BLaER1 treated with 17β-estradiol and CSF1 and Interleukin-3, amounts not matched to agents 10 nM and 100 nM (cell line): ENCODE measurements at regions not wholly inside any gene's neighbourhood (a gene's known extent, or its start where the extent isn't known, plus 50 kb on each side); places are given as distances from the start of the nearest gene placed in this dataset.
A peak's percentile ranks its signal among the peaks of the same experiment; 100 is the strongest.

Experiments
- H3K27ac ChIP-seq, 11 experiments: shearing (Covaris generic); formaldehyde crosslinking; 2 replicates each; pipeline ENCODE4 v1.8.1; 2022
- H3K27me3 ChIP-seq, 11 experiments: shearing (Covaris generic); formaldehyde crosslinking; 2 replicates each; pipeline ENCODE4 v1.8.1; 2022
- H3K36me3 ChIP-seq, 11 experiments: shearing (Covaris generic); formaldehyde crosslinking; 2 replicates each; pipeline ENCODE4 v1.8.1; 2022
- H3K4me1 ChIP-seq, 10 experiments: shearing (Covaris generic); formaldehyde crosslinking; 2 replicates each; pipeline ENCODE4 v1.8.1; 2022
- H3K4me2 ChIP-seq, 11 experiments: shearing (Covaris generic); formaldehyde crosslinking; 2 replicates each; pipeline ENCODE4 v1.8.1; 2022
- H3K4me3 ChIP-seq, 10 experiments: shearing (Covaris generic); formaldehyde crosslinking; 2 replicates each; pipeline ENCODE4 v1.8.1; 2022
- H3K9ac ChIP-seq, 11 experiments: shearing (Covaris generic); formaldehyde crosslinking; 2 replicates each; pipeline ENCODE4 v1.8.1; 2022
- H3K9me3 ChIP-seq, 11 experiments: shearing (Covaris generic); formaldehyde crosslinking; replicated peaks in 1 of 11; 2 replicates each; pipeline ENCODE4 v1.8.1; 2022
- H4K20me1 ChIP-seq, 11 experiments: shearing (Covaris generic); formaldehyde crosslinking; 2 replicates each; pipeline ENCODE4 v1.8.1; 2022
- Cebpa-rat ChIP-seq, 11 experiments: shearing (Covaris generic); IDR thresholded peaks; 2 replicates each; pipeline ENCODE4 v1.8.1; 2022

DNA sequence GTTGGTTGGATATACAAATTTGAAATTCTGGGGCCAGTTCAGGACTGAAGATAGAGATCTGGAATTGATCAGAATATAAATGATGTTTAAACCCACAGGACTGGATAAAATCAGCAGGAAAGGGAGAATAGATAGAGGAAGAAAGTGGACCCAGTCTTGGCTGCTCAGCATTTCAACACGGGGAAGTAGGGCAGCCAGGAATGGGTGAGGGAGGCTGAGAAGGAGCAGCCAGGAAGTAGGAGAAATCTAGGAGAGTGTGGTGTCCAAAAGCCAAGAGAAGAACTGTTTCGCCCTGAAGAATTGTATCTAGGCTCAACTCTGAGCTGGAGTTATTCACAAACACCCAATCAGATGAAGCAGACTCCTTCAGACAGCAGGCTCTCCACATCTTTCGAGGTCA, 197.9 kb downstream of the CDCA7 start:
- no peaks in the 10 kb centered on the region for H4K20me1 ChIP-seq
- H3K4me3 ChIP-seq = no peak overlapping the region
- H3K36me3 ChIP-seq = no peaks in the 10 kb centered on the region
- no peaks in the 10 kb centered on the region for H3K27me3 ChIP-seq
- no peak for TF ChIP-seq Cebpa-rat (IDR thresholded peaks at IDR 0.05)
- H3K4me2 ChIP-seq = peak overlapping the region in 3 of 11 experiments; percentile 16 to 70 (median 47); a peak in 5 of 22 replicates
- no peak overlapping the region for H3K27ac ChIP-seq
- H3K4me1 ChIP-seq = peaks cover 0 to 27% (median 5%) of the 10 kb centered on the region in 10 experiments; a peak in 8 of 20 replicates
- H3K9ac ChIP-seq = no peak overlapping the region
- H3K9me3 ChIP-seq = peaks cover 0 to 17% (median 10%) of the 10 kb centered on the region in 11 experiments; a peak in 14 of 22 replicates

DNA sequence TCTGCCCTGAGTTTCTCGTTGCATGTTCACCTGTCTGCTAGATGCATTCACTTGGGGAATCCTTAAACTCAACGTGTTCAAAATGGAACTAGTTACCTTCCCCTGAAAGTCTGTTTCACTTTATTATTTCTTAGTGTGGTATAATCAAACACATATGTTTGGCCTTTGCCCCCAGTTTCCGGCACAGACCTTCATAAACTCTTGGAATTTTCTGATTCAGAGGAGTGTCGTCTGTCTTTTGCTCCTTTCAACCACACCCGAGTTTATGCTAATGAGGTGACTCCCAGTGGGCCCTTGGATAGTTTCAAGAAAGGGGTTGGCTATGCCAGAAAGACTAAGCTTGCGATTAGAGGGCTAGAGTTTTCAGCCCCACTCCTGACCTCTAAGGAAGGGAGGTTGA, 198.9 kb downstream of the CDCA7 start:
- TF ChIP-seq Cebpa-rat (IDR thresholded peaks at IDR 0.05) = no peak
- Histone ChIP-seq H3K27ac (no peak overlapping the region), H3K27me3 (no peaks in the 10 kb centered on the region), H4K20me1 (no peaks in the 10 kb centered on the region), H3K36me3 (no peaks in the 10 kb centered on the region), H3K9me3 (peaks cover 0 to 17% (median 10%) of the 10 kb centered on the region in 11 experiments; a peak in 14 of 22 replicates), H3K9ac (no peak overlapping the region), H3K4me2 (0 out of 22 replicates have a peak overlapping the region, but pooled peaks of 1 of the 11 experiments have one; percentile 70), H3K4me1 (peaks cover 0 to 22% (median 5%) of the 10 kb centered on the region in 10 experiments; a peak in 6 of 20 replicates), H3K4me3 (no peak overlapping the region)

DNA sequence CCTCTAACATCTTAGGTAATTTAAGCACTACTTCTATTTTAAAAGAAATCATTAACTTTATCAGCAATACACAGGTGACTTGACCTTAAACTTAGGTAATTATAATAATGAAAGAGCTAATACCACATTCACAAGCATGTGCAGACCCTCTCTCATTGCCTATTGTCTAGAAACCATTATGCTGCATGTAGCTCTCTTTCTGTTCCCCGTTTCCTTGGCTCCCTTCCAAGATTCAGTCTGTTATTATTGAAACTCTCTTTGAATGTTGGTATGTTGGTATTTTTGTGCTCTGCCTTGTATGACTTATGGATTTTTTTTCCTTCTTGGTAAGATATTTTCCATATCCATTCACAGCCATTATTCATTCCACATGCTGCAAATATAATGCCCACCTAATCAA, 201.2 kb downstream of the CDCA7 start:
- no peaks in the 10 kb centered on the region for H4K20me1 ChIP-seq
- peaks cover 9 to 35% (median 13%) of the 10 kb centered on the region in 10 experiments; a peak in 16 of 20 replicates for H3K4me1 ChIP-seq
- peaks cover 0 to 14% (median 4%) of the 10 kb centered on the region in 11 experiments; a peak in 10 of 22 replicates for H3K9me3 ChIP-seq
- peak overlapping the region in 1 of 11 experiments; percentile 9; a peak in 1 of 22 replicates for H3K4me2 ChIP-seq
- no peaks in the 10 kb centered on the region for H3K36me3 ChIP-seq
- H3K4me3 ChIP-seq = no peak overlapping the region
- no peak overlapping the region for H3K27ac ChIP-seq
- H3K9ac ChIP-seq = no peak overlapping the region
- no peak for TF ChIP-seq Cebpa-rat (IDR thresholded peaks at IDR 0.05)
- no peaks in the 10 kb centered on the region for H3K27me3 ChIP-seq

DNA sequence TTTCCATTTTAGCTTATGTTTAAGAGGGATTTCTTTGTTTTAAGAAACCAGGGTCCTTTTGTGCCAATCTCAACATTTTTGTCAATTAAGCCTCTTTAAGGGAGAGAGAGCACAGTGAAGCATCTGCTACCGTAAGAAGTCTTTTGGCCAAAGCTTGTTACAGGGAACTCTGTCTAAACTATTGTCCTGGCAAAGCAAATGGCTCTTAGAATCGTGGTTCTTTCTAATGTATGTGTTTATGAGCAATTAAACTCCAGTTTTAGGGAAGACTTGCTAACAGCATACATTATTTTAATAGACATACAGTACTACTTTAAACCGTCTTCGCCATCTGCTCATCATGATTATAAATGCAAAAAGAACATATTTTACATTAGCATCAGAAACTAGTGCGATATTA, 202.1 kb downstream of the CDCA7 start:
- H3K27ac ChIP-seq = no peak overlapping the region
- no peak overlapping the region for H3K4me2 ChIP-seq
- no peaks in the 10 kb centered on the region for H3K36me3 ChIP-seq
- peaks cover 0 to 24% (median 5%) of the 10 kb centered on the region in 11 experiments; a peak in 10 of 22 replicates for H3K9me3 ChIP-seq
- TF ChIP-seq Cebpa-rat (IDR thresholded peaks at IDR 0.05) = no peak
- H3K4me1 ChIP-seq = peaks cover 9 to 35% (median 13%) of the 10 kb centered on the region in 10 experiments; a peak in 16 of 20 replicates
- H4K20me1 ChIP-seq = no peaks in the 10 kb centered on the region
- no peak overlapping the region for H3K9ac ChIP-seq
- H3K4me3 ChIP-seq = no peak overlapping the region
- no peaks in the 10 kb centered on the region for H3K27me3 ChIP-seq

DNA sequence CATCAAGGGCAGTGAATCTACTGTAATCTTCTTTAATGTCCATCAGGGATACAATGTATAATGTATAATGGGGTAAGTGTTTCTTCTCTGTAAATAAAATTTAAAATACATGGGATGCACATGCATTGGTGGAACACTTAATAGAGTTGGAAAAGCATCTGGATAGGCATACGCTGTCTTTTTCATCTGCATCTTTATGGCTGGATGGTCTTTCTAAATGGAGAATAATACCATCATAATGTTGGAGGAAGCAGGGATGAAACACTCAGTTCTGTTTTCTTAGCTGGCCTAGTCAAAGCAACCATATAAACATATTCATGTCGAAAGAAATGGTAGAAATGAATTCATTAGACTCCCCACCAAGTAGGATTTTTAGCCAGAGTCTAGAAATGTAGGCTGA, 202.8 kb downstream of the CDCA7 start:
- Histone ChIP-seq H3K27me3 (no peaks in the 10 kb centered on the region), H3K4me2 (no peak overlapping the region), H3K36me3 (no peaks in the 10 kb centered on the region), H3K9me3 (peaks cover 0 to 31% (median 6%) of the 10 kb centered on the region in 11 experiments; a peak in 10 of 22 replicates), H3K4me3 (no peak overlapping the region), H4K20me1 (no peaks in the 10 kb centered on the region), H3K4me1 (peaks cover 9 to 30% (median 13%) of the 10 kb centered on the region in 10 experiments; a peak in 16 of 20 replicates), H3K27ac (no peak overlapping the region), H3K9ac (no peak overlapping the region)
- TF ChIP-seq Cebpa-rat (IDR thresholded peaks at IDR 0.05) = no peak

DNA sequence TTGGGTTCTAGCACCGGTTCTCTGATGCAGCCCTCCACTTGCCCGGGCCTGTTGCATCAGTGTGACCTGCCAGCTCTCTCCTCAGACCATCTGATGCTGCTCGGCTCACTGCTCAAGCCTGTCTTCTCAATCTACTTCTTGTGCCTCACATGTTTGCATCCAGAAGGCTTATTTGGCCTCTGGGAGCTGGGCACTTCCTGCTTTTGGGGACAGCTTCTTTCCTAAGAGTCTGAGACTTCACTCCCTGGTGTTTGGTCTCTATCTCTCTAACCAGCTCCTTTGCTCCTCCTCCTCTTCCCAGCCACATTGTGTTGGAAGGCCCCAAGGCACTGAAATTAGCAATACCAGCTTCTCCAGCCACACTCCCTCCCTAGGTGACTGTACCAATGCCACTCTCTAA, 212.8 kb downstream of the CDCA7 start:
- no peaks in the 10 kb centered on the region for H3K36me3 ChIP-seq
- no peaks in the 10 kb centered on the region for H3K27me3 ChIP-seq
- no peak overlapping the region for H3K4me3 ChIP-seq
- no peak for TF ChIP-seq Cebpa-rat (IDR thresholded peaks at IDR 0.05)
- H3K9me3 ChIP-seq = peaks cover 0 to 9% (median 0%) of the 10 kb centered on the region in 11 experiments; a peak in 3 of 22 replicates
- peak overlapping the region in 2 of 11 experiments; percentile 15 to 26; a peak in 3 of 22 replicates for H3K4me2 ChIP-seq
- H3K4me1 ChIP-seq = peaks cover 16 to 26% (median 19%) of the 10 kb centered on the region in 10 experiments; a peak in 19 of 20 replicates
- no peak overlapping the region for H3K9ac ChIP-seq
- no peaks in the 10 kb centered on the region for H4K20me1 ChIP-seq
- H3K27ac ChIP-seq = no peak overlapping the region

DNA sequence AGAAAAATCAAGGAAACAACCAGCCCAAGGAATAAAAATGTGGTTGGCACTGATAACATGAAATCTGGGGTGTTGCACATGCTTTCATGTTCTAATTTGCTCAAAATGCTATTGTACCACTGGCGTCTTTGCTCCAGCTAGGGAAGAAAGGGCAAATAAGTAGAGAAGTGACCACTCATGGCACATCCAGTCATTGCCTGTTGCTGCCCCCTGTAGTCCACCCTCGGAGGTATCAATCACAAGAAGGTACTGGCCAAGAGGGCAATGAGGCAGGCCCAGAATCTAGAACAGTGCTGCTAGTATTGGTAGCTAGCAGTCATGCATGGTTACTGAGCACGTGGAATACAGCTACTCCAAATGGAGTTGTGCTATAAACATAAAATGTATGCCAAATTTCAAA, 213.4 kb downstream of the CDCA7 start:
- Histone ChIP-seq H3K4me2 (peak overlapping the region in 2 of 11 experiments; percentile 15 to 26; a peak in 2 of 22 replicates), H3K4me1 (peaks cover 19 to 31% (median 25%) of the 10 kb centered on the region in 10 experiments; a peak in 19 of 20 replicates), H4K20me1 (no peaks in the 10 kb centered on the region), H3K4me3 (no peak overlapping the region), H3K27ac (no peak overlapping the region), H3K27me3 (no peaks in the 10 kb centered on the region), H3K9ac (no peak overlapping the region), H3K9me3 (peaks cover 0 to 5% (median 0%) of the 10 kb centered on the region in 11 experiments; a peak in 1 of 22 replicates), H3K36me3 (no peaks in the 10 kb centered on the region)
- TF ChIP-seq Cebpa-rat (IDR thresholded peaks at IDR 0.05) = no peak

DNA sequence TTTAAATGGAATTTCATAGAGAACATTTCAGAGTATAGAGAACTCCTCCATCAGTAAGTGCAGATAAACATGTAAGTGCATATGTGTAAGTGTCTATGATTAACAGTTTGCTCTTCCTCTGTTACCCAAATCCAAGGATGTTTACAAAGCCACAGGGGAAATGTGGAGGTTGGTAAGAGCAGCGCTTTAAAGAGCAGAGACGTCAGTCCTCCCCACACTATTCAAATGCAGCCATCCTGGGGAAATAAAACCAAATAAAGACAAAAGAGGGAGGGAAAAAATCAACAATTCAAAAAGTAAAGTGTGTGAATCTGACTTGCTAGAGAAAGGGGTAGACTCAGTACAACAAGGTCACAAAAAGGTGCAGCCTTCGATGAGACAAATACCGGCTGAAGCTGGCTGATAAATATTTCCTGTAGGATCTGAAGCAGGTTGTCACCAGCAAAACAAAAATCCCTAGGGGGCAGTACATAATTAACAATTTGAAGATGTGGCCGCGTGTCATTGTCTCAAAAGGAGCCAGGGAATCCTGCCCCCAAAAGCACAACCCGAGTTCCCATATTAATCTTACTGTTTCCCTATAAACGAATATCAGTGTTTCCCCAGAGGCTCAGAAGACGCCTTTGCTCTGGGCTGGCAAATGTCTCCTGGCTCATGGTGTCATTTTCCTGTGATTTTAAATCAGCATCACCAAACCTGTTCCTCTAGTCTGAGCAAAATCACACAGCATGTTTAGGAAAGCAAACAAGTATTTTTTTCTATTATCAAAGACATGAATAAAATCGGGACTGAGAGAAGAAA, 216.5 kb downstream of the CDCA7 start:
- Histone ChIP-seq H3K4me3 (no peak overlapping the region), H3K4me1 (peaks cover 19 to 36% (median 28%) of the 10 kb centered on the region in 10 experiments; a peak in 19 of 20 replicates), H3K27ac (peak overlapping the region in 1 of 11 experiments; percentile 23; a peak in 1 of 22 replicates), H4K20me1 (no peaks in the 10 kb centered on the region), H3K4me2 (peak overlapping the region; percentile 46 to 72 (median 61)), H3K9ac (peak overlapping the region in 4 of 11 experiments; percentile 9 to 41 (median 26); a peak in 2 of 22 replicates), H3K27me3 (no peaks in the 10 kb centered on the region), H3K9me3 (peaks cover 0 to 11% (median 9%) of the 10 kb centered on the region in 11 experiments; a peak in 9 of 22 replicates), H3K36me3 (no peaks in the 10 kb centered on the region)
- no peak for TF ChIP-seq Cebpa-rat (IDR thresholded peaks at IDR 0.05)
